ENCODE measurements at regions not wholly inside any gene's neighbourhood (a gene's known extent, or its start where the extent isn't known, plus 50 kb on each side); places are given as distances from the start of the nearest gene placed in this dataset.

DNA sequence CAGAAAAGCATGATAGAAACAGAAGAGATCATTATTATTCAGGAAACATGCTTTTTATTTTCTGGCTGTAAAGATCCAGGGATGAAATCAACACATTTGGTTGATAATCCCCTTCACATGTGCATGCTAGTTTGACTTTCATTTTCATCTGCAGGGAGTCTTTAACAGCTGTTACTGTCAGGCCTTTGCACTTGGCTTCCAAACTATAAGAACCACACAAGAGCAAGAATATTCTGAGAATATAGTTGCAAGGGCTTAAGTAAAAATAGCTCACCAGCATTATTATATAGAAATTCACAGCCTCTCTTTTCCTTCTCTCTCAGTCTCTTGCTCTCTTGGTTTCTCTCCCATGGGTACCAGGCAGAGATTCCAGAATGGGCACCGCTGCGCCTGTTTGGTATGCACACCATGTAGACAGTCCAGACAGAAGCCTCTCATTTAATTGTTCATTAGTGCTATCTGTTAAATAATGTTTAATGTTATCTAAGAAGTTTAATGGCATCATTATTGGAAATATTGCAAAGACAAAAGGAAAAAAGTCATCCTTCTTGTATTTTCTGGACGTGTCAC, 622.3 kb upstream of the PLXNA2 start:
- DNase-seq, result no peak

DNA sequence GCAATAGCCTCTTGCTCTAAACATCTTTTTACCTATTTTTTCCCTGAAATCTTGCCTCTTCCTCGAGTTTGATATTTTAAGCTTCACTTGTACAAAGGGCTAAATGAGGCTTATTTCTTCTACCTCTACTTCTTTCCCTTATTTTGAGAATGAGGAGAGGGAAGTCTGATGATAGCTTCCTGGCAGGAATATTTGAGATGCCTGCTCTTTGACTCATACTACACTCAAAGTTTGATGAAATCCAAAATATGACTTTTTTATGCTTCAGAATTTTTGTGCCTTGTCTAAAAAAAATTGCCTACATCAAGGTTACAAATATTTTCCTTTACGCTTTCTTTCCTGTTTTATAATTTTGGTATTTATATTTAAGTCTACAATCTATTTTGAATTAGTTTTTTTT, 624.4 kb upstream of the PLXNA2 start:
- DNase-seq, result no peak

DNA sequence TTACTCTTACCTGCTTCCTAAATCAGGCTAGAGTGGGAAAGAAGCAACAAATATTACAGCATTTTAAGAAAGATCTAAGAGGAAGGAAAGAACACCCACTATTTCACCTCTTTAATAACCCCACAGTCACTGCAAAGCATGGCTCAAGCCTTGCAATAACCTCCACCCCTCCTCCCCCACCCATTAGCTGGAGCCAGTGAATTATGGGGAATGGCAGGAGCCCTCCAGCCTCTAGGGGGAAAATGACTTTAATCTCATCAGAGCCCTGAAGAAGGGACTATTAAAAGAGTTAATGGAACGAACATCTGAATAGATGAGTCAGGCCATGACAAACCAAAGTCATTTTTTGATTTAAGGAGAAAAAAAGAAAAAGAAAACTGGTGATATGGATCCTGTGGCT, 630.7 kb upstream of the PLXNA2 start:
- DNase-seq, result no peak

DNA sequence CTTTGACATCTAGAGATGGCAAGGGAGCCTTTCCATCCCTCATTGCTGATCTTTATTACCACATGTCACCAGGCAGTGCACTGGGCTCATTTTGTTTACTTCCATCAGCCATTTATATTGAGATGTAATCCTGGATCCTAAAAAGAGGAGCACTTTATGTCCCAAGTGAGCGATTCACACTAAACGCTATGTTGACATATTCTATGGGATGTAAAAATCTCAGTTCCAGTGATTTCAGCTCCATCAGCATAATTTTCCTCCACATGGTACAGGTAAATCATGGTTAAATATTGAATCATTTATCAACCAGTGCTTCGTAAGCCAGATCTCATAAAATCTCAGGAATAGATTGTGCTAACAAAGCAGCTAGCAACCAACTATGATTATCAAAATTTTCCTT, 634.8 kb upstream of the PLXNA2 start:
- no peak for DNase-seq

DNA sequence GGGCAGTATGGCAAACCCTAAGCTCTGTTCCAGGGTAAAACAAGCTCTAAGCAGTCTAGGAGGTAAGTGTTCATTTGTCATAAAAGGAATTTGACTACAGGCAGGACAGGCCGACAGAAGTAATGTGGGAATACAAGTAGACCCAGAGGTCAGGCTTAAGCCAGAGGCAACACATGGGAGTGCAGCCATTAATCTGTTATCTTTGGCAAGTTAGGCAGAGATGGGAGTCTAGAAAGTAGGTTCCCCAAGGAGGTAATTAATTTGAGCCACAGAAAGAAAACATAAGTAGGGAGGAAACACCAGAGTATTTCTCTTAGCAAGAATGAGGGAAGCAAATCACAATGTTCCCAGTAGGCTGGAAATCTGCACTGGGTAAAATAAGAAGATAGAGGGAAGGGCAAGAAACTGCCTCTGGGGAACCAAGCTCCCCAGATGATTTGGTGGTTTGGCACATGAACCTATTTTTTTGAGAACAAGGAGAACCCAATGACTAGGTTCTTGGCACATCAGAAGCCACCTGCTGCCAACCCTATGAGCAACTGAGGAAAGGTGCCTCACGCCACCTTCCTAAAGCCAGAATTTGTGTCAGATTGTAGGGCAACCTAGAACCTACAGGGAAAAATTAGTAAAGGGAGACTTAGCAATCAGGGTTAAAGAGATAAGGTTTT, 636.4 kb upstream of the PLXNA2 start:
- DNase-seq, result no peak

DNA sequence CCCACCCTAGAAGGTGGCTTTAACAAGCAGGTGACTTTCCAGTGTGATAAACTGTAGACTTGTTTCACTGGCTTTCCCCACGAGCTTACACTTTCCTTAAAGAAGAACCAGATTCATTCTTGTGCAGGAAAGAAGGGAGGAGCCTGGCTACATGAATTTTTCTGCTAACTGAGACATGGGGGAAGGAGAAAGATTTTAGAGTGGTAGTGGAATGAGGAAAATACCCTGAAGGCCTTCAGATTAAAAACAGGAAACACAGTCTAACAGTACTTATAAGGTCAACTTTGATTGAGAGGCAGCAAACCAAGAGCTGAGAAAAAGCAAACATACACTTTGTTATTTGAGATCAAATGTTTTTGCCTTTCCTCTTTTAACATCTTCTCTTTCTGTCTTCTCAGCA, 640.9 kb upstream of the PLXNA2 start:
- no peak for DNase-seq

DNA sequence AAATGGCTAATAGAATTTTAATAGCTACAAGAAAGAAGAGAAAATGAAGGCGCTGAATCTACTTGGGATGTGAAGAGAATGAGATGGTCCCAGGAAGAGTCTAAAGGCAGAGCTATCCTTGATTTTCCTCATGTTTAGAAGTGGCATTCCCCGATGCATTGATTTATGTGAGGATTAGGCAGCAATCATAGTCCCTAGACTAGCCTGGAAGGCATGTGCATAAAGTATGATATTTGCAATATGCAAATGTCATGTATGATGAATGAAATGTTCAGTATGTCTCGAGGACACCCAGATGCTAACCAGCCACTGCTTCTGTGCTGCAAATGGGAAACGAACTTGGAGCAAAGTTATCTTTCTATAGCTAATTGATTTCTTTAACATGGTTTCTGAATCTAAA, 641.5 kb upstream of the PLXNA2 start:
- DNase-seq, result no peak

DNA sequence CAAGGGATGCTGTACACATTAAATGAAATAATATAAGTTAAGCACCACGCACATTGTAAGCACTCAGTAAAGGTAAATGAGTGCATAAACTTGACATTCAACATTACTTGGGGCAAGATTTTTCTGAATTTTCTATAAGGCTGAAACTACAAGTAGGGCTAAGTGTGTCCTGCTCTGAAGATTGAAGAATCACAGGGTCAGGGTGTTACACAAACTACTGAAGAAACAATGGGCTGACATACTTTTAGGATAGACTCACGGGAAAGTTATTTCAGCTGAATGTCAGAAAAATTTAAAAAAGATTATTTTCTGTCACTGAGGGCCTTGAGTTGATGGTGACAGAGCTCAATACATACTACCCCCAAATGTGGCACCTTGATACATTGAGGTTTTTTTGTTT, 644.2 kb upstream of the PLXNA2 start:
- DNase-seq, result no peak

DNA sequence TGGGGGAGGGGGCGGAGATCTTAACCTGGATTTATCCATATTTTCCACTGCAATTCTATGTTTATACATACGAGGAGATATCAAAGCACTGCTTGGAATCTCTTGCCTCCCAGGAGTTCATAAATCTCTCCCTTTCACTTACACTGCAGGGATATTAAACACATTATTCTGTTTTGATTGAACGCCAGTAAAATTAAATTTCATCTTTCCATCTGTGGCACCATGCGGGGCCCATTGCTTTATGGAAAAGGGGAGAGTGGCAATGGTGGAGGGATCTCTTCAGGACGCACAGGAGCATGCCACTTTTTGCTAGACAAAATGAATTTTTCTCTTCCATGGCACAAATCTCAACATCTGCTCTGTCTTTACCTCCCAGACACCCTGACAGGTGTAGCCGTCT, 648.0 kb upstream of the PLXNA2 start:
- no peak for DNase-seq

DNA sequence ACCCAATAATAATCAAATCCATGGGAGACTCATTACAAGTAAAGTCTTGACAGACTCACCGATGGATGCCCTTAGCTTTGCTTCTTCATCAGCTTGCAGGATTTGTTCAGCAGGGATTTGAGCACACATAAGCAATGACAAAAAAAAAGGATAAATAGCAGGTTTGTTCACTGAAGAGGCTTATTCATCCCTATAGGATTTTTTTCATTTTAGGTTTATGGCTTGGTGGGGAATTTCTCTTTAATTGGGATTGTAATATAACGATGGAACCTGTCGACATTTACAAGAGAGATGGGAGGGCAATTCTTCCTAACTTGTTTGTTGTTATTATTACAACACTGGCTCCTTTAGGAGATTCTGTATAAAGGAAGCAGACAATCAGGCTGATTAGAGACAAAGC, 649.1 kb upstream of the PLXNA2 start:
- DNase-seq, result no peak

DNA sequence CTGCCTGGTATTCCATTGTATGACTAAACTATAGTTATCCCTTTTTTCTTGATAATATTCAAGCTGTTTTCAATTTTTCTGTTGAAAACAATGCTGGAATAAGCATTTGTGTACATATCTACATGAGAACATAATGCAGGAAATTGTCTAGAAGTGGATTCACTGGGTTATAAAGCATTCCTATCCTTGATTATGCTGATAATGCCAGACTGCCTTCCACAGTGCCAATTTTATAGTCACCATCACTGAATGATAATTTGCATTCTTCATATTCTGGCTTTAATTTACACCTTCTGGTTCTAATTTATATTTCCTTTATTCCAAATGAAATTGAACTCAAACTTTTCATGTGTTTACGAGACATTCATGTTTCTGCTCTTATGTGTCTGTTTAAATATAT, 651.0 kb upstream of the PLXNA2 start:
- DNase-seq, result no peak

DNA sequence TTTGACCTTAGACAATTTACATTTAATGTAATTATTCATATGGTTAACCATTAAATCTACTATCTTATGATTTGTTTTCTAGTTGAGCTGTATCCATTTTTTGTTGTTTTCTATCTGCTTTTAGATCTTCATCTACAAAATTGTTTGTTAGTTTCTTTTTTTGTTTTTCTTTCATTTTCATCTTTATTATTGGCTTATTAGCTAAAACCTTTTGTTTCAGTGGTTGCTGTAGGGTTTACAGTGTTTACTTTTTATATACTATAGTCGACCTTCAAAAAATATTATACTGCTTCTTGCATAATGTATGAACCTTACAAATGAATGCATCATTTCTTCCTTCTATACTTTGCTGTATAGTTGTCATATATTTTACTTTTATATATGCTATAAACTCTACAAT, 651.6 kb upstream of the PLXNA2 start:
- no peak for DNase-seq

DNA sequence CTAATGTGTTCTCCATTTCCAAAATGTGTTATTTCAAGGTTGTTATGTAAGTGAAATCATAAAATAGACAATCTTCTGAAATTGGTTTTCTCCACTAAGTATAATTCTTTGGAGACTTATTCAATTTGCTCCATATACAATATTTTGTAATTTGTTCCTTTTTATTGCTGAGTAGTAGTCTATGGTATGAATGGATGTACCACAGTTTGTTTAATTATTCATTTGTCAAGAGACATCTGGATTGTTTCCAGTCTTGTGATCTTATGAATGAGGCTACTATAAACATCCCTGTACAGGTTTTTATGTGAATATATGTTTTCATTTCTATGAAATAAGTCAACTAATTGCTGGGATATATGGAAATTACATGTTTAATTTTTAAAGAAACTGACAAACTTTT, 652.6 kb upstream of the PLXNA2 start:
- DNase-seq, result no peak

DNA sequence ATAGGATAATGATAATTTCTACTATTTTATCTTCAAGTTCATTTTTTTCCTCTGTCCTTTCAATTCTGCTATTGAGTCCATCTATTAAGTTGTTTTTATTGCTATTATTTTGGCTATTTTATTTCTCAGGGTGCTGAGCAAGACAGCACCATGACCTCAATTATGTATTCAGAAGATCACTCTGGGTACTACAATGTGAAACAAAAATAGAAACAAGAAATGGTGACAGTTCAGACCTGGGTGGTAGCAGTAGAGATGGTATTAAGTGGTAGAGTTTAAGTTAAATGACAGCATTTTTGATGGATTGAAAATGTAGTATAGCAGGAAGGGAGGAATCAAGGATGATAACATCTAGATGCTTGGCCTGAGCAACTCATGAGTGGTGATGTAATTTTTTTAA, 655.3 kb upstream of the PLXNA2 start:
- DNase-seq, result no peak

DNA sequence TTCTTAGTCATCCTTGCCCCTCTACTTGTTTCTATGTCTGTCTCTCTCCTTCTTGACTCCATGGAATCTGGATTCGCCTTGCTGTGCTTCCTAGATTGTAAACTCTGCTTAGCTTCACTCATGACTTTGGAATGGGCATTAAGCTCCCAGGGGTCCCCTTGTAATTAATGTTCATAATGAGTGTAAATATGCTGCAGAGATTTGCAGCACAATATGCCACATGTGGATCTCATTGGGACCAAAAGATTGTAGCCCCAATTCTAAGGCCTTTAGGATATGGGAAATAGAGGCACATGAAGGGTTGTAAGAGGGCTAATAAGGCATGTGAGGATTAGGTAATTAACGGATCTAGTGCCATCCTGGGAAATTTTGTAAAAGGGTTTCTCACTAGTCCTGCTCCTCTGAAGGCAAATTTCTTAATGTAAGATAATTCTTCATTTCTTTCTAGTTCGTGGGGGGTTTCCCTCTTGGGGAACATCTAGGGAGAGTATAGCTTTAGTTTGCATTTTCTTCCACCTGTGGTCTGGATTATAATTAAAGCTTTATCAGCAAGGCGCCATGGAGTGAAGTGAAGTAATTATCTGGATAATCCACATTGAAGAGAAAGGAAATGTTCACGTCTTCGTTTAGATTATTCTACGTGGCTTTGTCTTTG, 659.2 kb upstream of the PLXNA2 start:
- no peak for DNase-seq

DNA sequence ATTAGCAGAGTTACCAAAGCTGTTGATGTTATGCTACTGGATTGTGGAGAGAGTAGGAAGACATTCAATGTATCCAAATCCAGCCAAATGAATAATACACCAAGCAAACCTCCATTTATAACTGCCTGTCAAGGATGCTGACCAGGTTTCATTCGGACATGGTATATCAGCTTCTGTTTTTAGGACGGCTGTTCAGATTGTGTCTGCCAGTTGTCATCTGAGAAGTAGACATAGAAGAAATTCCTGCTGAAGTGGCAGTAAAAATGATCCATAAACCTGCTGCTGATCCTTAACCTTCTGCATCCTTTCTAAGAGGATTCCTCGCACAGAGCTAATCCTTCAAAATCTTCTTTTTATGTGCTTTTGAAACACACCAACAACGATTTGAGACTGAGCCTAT, 663.6 kb upstream of the PLXNA2 start:
- no peak for DNase-seq

DNA sequence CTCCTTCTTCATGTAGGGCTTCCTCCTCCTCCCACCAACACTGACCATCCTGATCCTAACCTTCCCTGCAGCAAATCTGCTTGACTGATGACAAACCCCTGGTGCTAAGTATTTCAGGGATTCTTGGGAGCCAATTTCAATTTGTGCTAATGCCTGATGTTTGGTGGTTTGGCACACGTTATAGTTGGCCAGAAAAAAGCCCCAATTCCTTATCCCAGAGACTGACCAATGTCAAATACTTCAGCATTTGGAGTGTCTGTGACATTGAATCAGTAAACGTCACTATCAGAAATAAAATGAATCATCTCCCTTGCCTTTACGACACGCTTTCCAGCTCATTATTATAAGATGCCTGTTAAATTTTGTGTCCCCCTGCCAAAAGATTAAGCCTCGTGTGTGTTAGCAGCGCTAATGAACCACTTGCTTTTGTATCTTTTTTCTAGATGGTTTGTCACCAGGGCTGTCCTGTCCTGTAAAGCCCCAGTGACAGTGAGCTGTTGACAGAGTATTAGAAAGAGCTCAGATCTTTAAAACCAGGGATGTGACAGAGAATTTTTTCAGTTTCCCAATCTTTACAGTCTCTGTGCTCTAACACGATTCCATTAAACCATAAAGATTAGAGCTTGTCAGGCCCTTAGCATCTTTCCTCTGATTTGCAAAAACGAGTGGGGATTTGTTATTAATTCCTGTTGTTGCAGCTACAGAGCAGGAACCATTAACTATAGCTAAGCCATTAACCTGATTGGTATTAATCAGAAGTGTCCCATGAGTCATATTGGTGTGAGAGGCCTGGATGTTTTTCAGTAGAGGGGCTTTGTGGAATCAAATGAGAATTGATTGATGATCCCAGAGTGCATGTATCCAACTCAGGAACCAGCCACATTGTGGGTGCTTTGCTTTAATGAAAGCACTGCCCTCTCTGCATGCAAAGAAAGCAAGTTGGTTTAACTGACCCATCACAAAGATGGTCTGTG, 665.1 kb upstream of the PLXNA2 start:
- no peak for DNase-seq

DNA sequence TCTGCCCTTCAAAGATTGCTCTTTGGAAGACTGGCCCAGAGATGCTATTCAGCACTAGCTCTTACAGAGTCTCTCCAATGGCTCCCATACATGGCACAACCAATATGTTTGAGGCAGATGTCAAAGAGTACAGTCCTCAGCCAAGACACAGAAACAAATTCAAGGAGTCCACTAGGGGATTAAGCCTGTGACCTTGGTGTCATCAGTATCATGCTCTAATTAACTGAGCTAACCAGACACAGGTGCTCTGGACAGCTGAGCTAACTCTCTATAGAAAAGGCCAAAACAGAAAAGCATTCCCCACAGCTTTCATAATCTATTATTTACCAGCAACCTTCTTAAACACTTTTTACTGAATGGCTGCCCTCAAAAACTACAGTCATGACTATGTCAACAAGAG, 666.0 kb upstream of the PLXNA2 start:
- no peak for DNase-seq

DNA sequence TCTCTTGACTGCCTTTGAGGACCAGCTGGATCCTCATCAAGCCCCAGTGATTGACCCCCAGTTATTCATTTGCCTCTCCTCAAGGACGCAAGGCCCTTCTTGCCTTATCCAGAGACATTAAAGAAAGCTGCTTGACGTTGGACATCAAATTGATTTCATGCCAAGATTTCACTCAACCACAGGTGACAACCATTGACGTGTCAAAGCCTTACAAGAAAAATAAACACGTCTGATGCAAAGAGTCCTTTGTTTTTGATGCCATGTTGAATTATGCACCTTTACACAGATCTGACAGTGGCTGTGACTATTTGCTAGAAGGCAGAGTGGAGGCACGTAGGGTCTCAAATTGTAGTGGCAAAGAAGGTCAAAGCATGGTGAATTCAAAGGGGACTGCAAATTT, 666.2 kb upstream of the CAMK1G start:
- DNase-seq, result no peak

DNA sequence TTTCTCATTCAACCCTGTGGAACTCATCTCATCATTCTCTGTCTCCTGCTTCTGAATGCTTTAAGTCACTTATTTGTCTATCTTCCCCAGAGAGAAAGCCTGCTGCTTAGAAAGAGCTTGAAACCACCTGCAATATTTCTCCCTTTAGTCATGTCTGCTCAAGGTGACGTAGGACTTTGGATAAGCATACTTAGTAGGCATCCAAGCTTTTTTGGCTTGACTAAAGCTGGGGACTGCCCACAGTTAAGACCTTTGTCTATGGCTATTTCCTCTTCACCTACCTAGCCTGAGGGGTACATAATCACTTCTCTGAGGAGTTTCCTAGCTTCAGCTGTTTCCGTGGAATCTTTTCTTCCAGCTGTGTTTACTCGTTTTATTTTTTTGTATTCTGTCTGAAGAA, 665.8 kb upstream of the CAMK1G start:
- DNase-seq, result no peak

DNA sequence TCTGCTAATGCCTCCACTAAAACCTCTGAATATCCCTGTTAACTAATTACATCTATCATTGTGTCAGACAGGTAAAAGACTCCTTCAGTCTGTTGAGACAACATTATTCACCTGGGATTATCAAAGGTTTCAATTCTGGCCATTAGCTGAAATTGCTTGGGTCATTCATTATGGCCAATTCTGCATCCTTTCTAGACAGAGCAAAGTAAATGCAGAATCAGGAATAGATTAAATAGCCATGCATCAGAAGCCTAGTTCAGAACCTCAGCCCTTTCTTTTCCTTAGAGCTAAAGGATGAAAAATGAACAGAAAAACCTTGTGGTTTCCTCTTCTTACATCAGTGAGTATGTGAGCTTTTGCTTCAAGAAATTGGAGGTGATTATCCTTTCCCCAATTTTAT, 665.4 kb upstream of the CAMK1G start:
- DNase-seq, result no peak

DNA sequence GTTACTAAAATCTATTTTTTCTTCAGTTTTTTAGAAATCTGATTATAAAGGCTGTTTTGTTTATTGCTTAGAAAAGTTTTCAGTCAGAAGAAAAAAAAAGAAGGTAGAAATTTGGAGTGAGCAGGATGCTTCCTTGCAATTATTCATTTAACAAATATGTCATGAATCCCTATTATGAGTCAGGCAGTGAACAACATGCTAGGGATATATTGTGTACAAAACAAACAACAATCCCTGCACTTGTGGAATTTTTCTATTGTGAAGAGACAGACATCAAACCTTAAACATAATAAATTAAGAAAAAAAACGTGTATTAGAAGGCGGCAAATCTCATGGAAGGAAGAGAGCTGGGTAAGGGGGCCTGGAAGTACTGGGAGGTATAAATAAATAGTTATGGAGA, 664.1 kb upstream of the CAMK1G start:
- no peak for DNase-seq

DNA sequence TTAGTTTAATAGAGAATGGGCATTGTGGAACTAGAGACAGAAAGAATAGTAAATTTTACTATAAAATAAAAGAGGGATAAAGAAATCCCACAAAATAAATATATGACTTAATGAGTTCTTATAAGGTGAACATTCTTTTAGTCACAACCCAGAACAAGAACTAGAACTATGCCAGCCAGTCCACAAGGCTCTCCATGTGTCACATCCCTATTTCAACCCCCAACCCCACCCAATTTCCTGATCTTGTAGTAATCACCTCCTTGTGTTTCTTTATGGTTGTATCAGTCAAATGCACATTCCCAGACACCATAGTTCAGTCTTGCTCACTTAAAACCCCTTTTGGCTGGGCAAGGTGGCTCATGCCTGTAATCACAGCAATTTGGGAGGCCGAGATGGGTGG, 662.3 kb upstream of the CAMK1G start:
- no peak for DNase-seq

DNA sequence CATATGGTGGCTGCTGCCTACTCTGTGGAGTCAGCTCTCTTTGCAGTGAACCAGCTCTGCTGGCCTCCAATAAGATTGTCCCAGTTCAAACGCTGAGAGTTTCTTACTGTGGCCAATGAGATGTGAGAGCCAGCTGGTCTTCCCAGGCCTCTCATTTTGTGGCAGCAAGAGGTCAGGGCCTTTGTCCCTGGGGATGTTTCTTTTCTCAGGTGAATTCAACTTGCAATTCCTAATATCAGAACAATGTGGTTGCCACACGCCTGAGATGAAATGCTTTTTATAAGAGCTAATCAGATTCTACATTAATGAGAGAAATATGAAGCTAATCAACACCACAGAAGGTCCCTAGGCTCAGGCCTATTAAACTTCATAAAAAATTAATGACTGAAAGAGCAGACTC, 660.1 kb upstream of the CAMK1G start:
- no peak for DNase-seq
